Right lobe of liver (tissue), 4 donors: ENCODE measurements at regions not wholly inside any gene's neighbourhood (a gene's known extent, or its start where the extent isn't known, plus 50 kb on each side); places are given as distances from the start of the nearest gene placed in this dataset.

Source experiments
- POLR2A ChIP-seq: fragments of 450-650 bp; IDR thresholded peaks from one replicate; pipeline ENCODE4 v1.6.1; 2017; ENCODE audit warnings: antibody characterized with exemption, mild to moderate bottlenecking
- TF ChIP-seq, protein P1 (sequence below), 4 donors: fragments of 200-600 bp in 3 of 4; fragments of 450-650 bp in 1 of 4; IDR thresholded peaks; one replicate each; pipeline versions ENCODE4 v1.5.1 to v1.8.0; 2016 to 2022; ENCODE audit warnings: antibody characterized with exemption in 4 of 4, mild to moderate bottlenecking in 2 of 4
- donor health status: DM: no; HTN: no; CAD: no.
- donor health status: DM: no; HTN: no; CAD: no.
- donor health status: DM: no; HTN: yes; CAD: no.

DNA sequence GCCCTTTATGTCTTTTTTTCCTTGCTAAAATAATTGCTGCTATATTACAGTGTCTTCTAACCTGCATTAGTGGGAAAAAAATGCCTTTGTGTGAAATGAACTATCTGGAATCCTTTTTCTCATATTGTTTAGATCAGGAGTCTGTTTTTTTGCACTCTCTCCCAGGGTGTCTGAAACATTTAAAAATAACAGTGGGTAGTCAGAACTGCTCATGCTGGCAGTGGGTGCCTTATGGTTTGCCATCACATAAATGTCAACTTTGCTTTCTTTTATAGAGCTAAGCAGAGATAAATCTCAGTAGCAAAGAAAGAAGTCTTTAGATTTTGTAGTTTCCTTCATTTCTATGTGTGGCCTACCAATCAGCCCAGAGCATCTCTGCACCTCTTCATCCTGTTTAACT is 347.8 kb upstream of the RGMB start:
- TF ChIP-seq, protein P1, sequence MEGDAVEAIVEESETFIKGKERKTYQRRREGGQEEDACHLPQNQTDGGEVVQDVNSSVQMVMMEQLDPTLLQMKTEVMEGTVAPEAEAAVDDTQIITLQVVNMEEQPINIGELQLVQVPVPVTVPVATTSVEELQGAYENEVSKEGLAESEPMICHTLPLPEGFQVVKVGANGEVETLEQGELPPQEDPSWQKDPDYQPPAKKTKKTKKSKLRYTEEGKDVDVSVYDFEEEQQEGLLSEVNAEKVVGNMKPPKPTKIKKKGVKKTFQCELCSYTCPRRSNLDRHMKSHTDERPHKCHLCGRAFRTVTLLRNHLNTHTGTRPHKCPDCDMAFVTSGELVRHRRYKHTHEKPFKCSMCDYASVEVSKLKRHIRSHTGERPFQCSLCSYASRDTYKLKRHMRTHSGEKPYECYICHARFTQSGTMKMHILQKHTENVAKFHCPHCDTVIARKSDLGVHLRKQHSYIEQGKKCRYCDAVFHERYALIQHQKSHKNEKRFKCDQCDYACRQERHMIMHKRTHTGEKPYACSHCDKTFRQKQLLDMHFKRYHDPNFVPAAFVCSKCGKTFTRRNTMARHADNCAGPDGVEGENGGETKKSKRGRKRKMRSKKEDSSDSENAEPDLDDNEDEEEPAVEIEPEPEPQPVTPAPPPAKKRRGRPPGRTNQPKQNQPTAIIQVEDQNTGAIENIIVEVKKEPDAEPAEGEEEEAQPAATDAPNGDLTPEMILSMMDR (IDR thresholded peaks at IDR 0.05), result no peak
- no peak for TF ChIP-seq POLR2A
